IPS-NIHi7 (cell line): ENCODE measurements at regions not wholly inside any gene's neighbourhood (a gene's known extent, or its start where the extent isn't known, plus 50 kb on each side); places are given as distances from the start of the nearest gene placed in this dataset.
A peak's percentile ranks its signal among the peaks of the same experiment; 100 is the strongest.

ENCODE experiments used
- DNase-seq: peaks from one replicate; pipeline ENCODE4 v3.0.0; 2012; ENCODE audit warnings: mixed read lengths; ENCODE audit errors: extremely low spot score

- DNase-seq = no peak
Measured at GRCh38 chr2:19809206-19809605, 92.6 kb downstream of the TTC32 start.

- no peak for DNase-seq
Measured at GRCh38 chr2:19807866-19808265, 93.9 kb downstream of the TTC32 start.

GRCh38 chr2:19807346-19807745 is 94.4 kb downstream of the TTC32 start:
- DNase-seq = no peak

- no peak for DNase-seq
Measured at GRCh38 chr2:19806591-19806990, 95.2 kb downstream of the TTC32 start.

- no peak for DNase-seq
Measured at GRCh38 chr2:19806131-19806530, 95.7 kb downstream of the TTC32 start.

GRCh38 chr2:19805266-19805665 is 96.5 kb downstream of the TTC32 start:
- no peak for DNase-seq

- DNase-seq = no peak
Measured at GRCh38 chr2:19804639-19805260, 97.0 kb downstream of the TTC32 start.

GRCh38 chr2:19802086-19802841 is 99.5 kb downstream of the TTC32 start:
- DNase-seq = no peak

GRCh38 chr2:19801367-19802080 is 100.3 kb downstream of the TTC32 start:
- DNase-seq = no peak

- no peak for DNase-seq
Measured at GRCh38 chr2:19800796-19801195, 101.0 kb downstream of the TTC32 start.

GRCh38 chr2:19799881-19800780 is 101.7 kb downstream of the TTC32 start:
- DNase-seq = no peak

- DNase-seq = no peak
Measured at GRCh38 chr2:19797871-19798270, 103.9 kb downstream of the TTC32 start.

- no peak for DNase-seq
Measured at GRCh38 chr2:19797243-19797810, 104.5 kb downstream of the TTC32 start.

GRCh38 chr2:19796035-19796695 is 105.6 kb downstream of the TTC32 start:
- no peak for DNase-seq

GRCh38 chr2:19793132-19793750 is 108.5 kb downstream of the TTC32 start:
- DNase-seq = no peak

- DNase-seq = no peak
Measured at GRCh38 chr2:19790291-19790690, 111.5 kb downstream of the TTC32 start.

- DNase-seq = peak; percentile 32
Measured at GRCh38 chr2:19787134-19787533, 114.6 kb downstream of the TTC32 start.

- DNase-seq = no peak
Measured at GRCh38 chr2:19786408-19787058, 115.2 kb downstream of the TTC32 start.

GRCh38 chr2:19785867-19786266 is 115.9 kb downstream of the TTC32 start:
- no peak for DNase-seq

GRCh38 chr2:19785447-19785846 is 116.3 kb downstream of the TTC32 start:
- DNase-seq = no peak
